K562 (cell line): ENCODE measurements at regions not wholly inside any gene's neighbourhood (a gene's known extent, or its start where the extent isn't known, plus 50 kb on each side); places are given as distances from the start of the nearest gene placed in this dataset.

Experiments
- CEBPB ChIP-seq: fragments of 450-650 bp; IDR thresholded peaks from 2 replicates; pipeline ENCODE4 v1.6.1; 2016; ENCODE audit warnings: missing genetic modification characterization, missing compliant biosample characterization
- NRF1 ChIP-seq, 2 experiments: fragments of 450-650 bp; IDR thresholded peaks in 1 of 2; conservative IDR thresholded peaks in 1 of 2; 2 replicates each; pipeline ENCODE4 v1.6.1; 2014; ENCODE audit warnings: mild to moderate bottlenecking in 2 of 2
- RCOR1 ChIP-seq, 2 experiments: IDR thresholded peaks; 2 replicates each; pipeline ENCODE4 v1.6.1; 2012; ENCODE audit warnings: low read depth in 2 of 2, low read length in 2 of 2, borderline replicate concordance in 1 of 2, improper control_type of control experiment in 1 of 2
- TEAD4 ChIP-seq, 2 experiments: sonication (generic) in 1 of 2; formaldehyde crosslinking in 1 of 2; IDR thresholded peaks; 2 replicates each; pipeline versions ENCODE4 v1.6.1 to v1.8.0; 2012 to 2022; ENCODE audit warnings: borderline replicate concordance in 1 of 2, inconsistent platforms in 1 of 2, low read length in 1 of 2, mild to moderate bottlenecking in 1 of 2, missing genetic modification reagents in 1 of 2
- ZNF274 ChIP-seq: IDR thresholded peaks from 2 replicates; pipeline ENCODE4 v1.6.1; 2011; ENCODE audit warnings: low read depth, mild to moderate bottlenecking, low read length, moderate library complexity, borderline replicate concordance
- ZNF445 ChIP-seq: fragments of 250-450 bp; sonication (Bioruptor Pico); IDR thresholded peaks from 2 replicates; pipeline ENCODE4 v1.4.0; 2020; ENCODE audit warnings: low read depth, mild to moderate bottlenecking, moderate library complexity
- ZNF780A ChIP-seq: fragments of 250-450 bp; sonication (Bioruptor Pico); IDR thresholded peaks from 2 replicates; pipeline ENCODE4 v1.5.0; 2021; ENCODE audit warnings: mild to moderate bottlenecking
- TF ChIP-seq, protein P1 (sequence below), 3 experiments: IDR thresholded peaks in 2 of 3; conservative IDR thresholded peaks in 1 of 3; 2 replicates each; pipeline ENCODE4 v1.5.1; 2011 to 2012; ENCODE audit warnings: low read length in 3 of 3, mild to moderate bottlenecking in 3 of 3, control low read depth in 2 of 3, improper control_type of control experiment in 1 of 3, inconsistent platforms in 1 of 3, low read depth in 1 of 3, mixed read lengths in 1 of 3, moderate library complexity in 1 of 3; ENCODE audit not compliant: insufficient read depth in 2 of 3
- TF ChIP-seq, protein P2 (sequence below): fragments of 450-650 bp; IDR thresholded peaks from 2 replicates; pipeline ENCODE4 v1.6.1; 2017; ENCODE audit warnings: antibody characterized with exemption

DNA sequence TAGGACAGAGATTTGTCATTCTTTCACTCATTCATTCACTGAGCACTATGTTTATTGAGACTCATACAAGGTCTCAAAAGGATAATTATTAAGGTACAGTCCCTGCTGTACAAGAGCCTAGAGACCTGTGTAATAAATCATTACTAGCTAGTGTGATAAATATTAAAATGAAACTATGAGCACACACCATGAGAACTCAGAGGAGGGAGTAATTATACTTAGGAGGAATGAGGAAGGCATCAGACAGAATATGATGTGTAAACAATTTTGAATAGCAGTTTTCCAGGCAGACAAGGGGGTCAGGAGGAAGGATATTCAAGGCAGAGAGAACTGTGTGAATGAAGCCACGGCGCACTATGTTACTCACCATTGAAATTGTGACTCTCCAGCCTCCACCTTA is 300.8 kb upstream of the ISX start:
- TF ChIP-seq ZNF445 (CRISPR knock-in tag): no peak
- no peak for TF ChIP-seq ZNF274
- TF ChIP-seq CEBPB (tag): no peak
- TF ChIP-seq, protein P1, sequence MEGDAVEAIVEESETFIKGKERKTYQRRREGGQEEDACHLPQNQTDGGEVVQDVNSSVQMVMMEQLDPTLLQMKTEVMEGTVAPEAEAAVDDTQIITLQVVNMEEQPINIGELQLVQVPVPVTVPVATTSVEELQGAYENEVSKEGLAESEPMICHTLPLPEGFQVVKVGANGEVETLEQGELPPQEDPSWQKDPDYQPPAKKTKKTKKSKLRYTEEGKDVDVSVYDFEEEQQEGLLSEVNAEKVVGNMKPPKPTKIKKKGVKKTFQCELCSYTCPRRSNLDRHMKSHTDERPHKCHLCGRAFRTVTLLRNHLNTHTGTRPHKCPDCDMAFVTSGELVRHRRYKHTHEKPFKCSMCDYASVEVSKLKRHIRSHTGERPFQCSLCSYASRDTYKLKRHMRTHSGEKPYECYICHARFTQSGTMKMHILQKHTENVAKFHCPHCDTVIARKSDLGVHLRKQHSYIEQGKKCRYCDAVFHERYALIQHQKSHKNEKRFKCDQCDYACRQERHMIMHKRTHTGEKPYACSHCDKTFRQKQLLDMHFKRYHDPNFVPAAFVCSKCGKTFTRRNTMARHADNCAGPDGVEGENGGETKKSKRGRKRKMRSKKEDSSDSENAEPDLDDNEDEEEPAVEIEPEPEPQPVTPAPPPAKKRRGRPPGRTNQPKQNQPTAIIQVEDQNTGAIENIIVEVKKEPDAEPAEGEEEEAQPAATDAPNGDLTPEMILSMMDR (IDR thresholded peaks at IDR 0.05 in 2 of 3, conservative IDR thresholded peaks at IDR 0.05 in 1 of 3; ENCODE audit: insufficient read depth in 2 of 3, low read depth in 1 of 3, low read length in 3 of 3): no peak
- no peak for TF ChIP-seq RCOR1 (IDR thresholded peaks at IDR 0.05; ENCODE audit: borderline replicate concordance in 1 of 2, low read depth in 2 of 2, low read length in 2 of 2)
- TF ChIP-seq, protein P2, sequence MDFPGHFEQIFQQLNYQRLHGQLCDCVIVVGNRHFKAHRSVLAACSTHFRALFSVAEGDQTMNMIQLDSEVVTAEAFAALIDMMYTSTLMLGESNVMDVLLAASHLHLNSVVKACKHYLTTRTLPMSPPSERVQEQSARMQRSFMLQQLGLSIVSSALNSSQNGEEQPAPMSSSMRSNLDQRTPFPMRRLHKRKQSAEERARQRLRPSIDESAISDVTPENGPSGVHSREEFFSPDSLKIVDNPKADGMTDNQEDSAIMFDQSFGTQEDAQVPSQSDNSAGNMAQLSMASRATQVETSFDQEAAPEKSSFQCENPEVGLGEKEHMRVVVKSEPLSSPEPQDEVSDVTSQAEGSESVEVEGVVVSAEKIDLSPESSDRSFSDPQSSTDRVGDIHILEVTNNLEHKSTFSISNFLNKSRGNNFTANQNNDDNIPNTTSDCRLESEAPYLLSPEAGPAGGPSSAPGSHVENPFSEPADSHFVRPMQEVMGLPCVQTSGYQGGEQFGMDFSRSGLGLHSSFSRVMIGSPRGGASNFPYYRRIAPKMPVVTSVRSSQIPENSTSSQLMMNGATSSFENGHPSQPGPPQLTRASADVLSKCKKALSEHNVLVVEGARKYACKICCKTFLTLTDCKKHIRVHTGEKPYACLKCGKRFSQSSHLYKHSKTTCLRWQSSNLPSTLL: no peak
- TF ChIP-seq ZNF780A (CRISPR knock-in tag): no peak
- no peak for TF ChIP-seq TEAD4 (IDR thresholded peaks at IDR 0.05; ENCODE audit: low read length)
- no peak for TF ChIP-seq TEAD4 (CRISPR knock-in tag; IDR thresholded peaks at IDR 0.05; ENCODE audit: borderline replicate concordance)
- no peak for TF ChIP-seq NRF1 (conservative IDR thresholded peaks at IDR 0.05 in 1 of 2, IDR thresholded peaks at IDR 0.05 in 1 of 2)
